CD4-positive, alpha-beta memory T cell (primary cell): ENCODE measurements at regions not wholly inside any gene's neighbourhood (a gene's known extent, or its start where the extent isn't known, plus 50 kb on each side); places are given as distances from the start of the nearest gene placed in this dataset.

ENCODE experiments used
- CTCF ChIA-PET: fragments of 350-600 bp; sonication (Branson Sonifier 250); formaldehyde crosslinking; loops from one replicate; lab custom pipeline; 2021; ENCODE audit warnings: inconsistent platforms; ENCODE audit not compliant: partially characterized antibody; lab: Charles Lee
- POLR2A ChIA-PET: fragments of 350-600 bp; sonication (Branson Sonifier 250); formaldehyde crosslinking; loops from one replicate; lab custom pipeline; 2021; ENCODE audit not compliant: partially characterized antibody; lab: Charles Lee
- DNase-seq, 5 donors: peaks; one replicate each; pipeline versions ENCODE4 v3.0.0 to v3.0.0-alpha.2; 2020 to 2022; ENCODE audit warnings: mixed read lengths in 1 of 5
- H3K27ac ChIP-seq: one replicate; pipeline ENCODE4 v1.7.0; 2013; ENCODE audit warnings: low read depth, low read length
- H3K27me3 ChIP-seq: 2 replicates; pipeline ENCODE4 v1.7.0; 2013; ENCODE audit warnings: mild to moderate bottlenecking, low read length, moderate library complexity; ENCODE audit not compliant: insufficient read depth
- H3K36me3 ChIP-seq: 2 replicates; pipeline ENCODE4 v1.7.0; 2013; ENCODE audit warnings: mild to moderate bottlenecking, low read length, moderate library complexity; ENCODE audit not compliant: insufficient read depth
- H3K4me1 ChIP-seq: 2 replicates; pipeline ENCODE4 v1.7.0; 2013; ENCODE audit warnings: mild to moderate bottlenecking, low read length, moderate library complexity; ENCODE audit not compliant: insufficient read depth
- H3K4me3 ChIP-seq, 2 donors: one replicate each; pipeline ENCODE4 v1.7.0; 2013; ENCODE audit warnings: low read length in 2 of 2, mild to moderate bottlenecking in 1 of 2
- H3K9me3 ChIP-seq, 2 donors: one replicate each; pipeline ENCODE4 v1.7.0; 2013; ENCODE audit warnings: low read length in 2 of 2, control low read depth in 1 of 2; ENCODE audit not compliant: control insufficient read depth in 1 of 2
- H3K27ac Mint-ChIP-seq, 7 donors: one replicate each; pipeline ENCODE4 v1.8.0; 2020 to 2021; ENCODE audit warnings: mixed read lengths in 7 of 7, mild to moderate bottlenecking in 6 of 7, inconsistent platforms in 3 of 7, moderate library complexity in 3 of 7
- H3K27me3 Mint-ChIP-seq, 2 donors: one replicate each; pipeline ENCODE4 v1.8.0; 2020 to 2021; ENCODE audit warnings: mixed read lengths in 2 of 2
- H3K36me3 Mint-ChIP-seq, 2 donors: one replicate each; pipeline ENCODE4 v1.8.0; 2020 to 2021; ENCODE audit warnings: mixed read lengths in 2 of 2, inconsistent platforms in 1 of 2, mild to moderate bottlenecking in 1 of 2
- H3K4me1 Mint-ChIP-seq, 4 donors: one replicate each; pipeline ENCODE4 v1.8.0; 2020 to 2021; ENCODE audit warnings: mixed read lengths in 4 of 4, mild to moderate bottlenecking in 1 of 4
- H3K4me3 Mint-ChIP-seq, 8 donors: one replicate each; pipeline ENCODE4 v1.8.0; 2020 to 2021; ENCODE audit warnings: mixed read lengths in 8 of 8, mild to moderate bottlenecking in 7 of 8, moderate library complexity in 6 of 8, inconsistent platforms in 3 of 8
- H3K9me3 Mint-ChIP-seq, 8 donors: one replicate each; pipeline ENCODE4 v1.8.0; 2020 to 2021; ENCODE audit warnings: mixed read lengths in 8 of 8, mild to moderate bottlenecking in 5 of 8, inconsistent platforms in 3 of 8, moderate library complexity in 1 of 8
- intact Hi-C: fragments of 100-400 bp; cut with micrococcal nuclease; formaldehyde crosslinking; loops from one replicate; pipeline ENCODE4 v1.15.1; 2023

DNA sequence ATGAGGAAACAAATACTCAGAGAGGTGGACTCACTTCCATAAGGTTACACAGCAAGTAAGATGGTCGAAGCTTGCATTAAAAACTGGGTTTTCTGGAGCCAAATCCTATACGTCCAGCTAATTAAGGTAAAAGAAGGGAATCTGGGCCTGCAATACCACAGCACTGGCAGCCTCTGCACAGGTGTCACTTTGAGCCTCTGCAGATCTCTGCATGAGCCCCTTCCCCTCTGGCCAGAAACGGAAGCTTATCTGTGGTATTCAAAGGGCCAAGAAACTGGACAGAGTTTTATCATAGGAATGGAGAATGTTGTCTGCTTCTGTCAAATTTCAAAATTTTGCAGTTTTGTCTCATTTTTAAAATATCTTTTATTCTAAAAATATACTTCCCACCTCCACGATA lies 76.1 kb downstream of the OSR1 start:
- intact Hi-C loops: no loop called here
- Histone ChIP-seq H3K27ac (no peak overlapping the region), H3K36me3 (no peaks in the 10 kb centered on the region), H3K27me3 (no peaks in the 10 kb centered on the region), H3K9me3 (no peaks in the 10 kb centered on the region), H3K4me3 (no peak overlapping the region), H3K4me1 (no peaks in the 10 kb centered on the region)
- ChIA-PET CTCF (no interaction called here), POLR2A (no interaction called here)
- H3K4me3 Mint-ChIP-seq: no peak overlapping the region
- H3K36me3 Mint-ChIP-seq: peaks cover 0 to 10% of the 10 kb centered on the region in 2 donors
- H3K27ac Mint-ChIP-seq: no peak overlapping the region
- peaks cover 0 to 2% of the 10 kb centered on the region in 2 donors for H3K27me3 Mint-ChIP-seq
- H3K9me3 Mint-ChIP-seq: peaks cover 0 to 45% (median 23%) of the 10 kb centered on the region in 8 donors
- DNase-seq: no peak
- H3K4me1 Mint-ChIP-seq: no peaks in the 10 kb centered on the region

DNA sequence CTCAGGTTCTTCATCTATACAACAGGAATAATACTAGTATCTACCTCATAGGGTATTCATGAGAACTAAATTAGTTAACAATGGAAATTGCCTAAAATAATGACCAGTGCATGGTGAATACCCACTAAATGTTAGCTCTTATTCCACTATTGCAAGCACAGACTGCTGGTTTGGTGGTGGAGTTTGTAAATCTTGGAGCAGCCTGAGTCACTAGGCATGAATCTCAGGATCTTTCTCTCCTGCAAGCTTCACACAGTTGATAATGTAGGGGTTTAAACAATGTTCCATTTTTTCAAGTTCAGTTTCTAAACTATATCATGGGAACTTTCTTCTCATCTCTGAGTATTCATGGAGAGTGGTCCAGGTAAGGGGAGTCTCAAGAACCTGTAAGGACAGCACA lies 84.0 kb downstream of the OSR1 start:
- no peaks in the 10 kb centered on the region for H3K27me3 ChIP-seq
- H3K27ac ChIP-seq: no peak overlapping the region
- no peaks in the 10 kb centered on the region for H3K4me1 ChIP-seq
- Mint-ChIP-seq H3K27me3 (no peaks in the 10 kb centered on the region), H3K9me3 (peaks cover 0 to 13% (median 8%) of the 10 kb centered on the region in 8 donors), H3K4me1 (no peaks in the 10 kb centered on the region), H3K4me3 (no peak overlapping the region), H3K27ac (no peak overlapping the region), H3K36me3 (no peaks in the 10 kb centered on the region)
- DNase-seq: no peak
- no peaks in the 10 kb centered on the region for H3K9me3 ChIP-seq
- intact Hi-C loops: no loop called here
- CTCF ChIA-PET: no interaction called here
- H3K4me3 ChIP-seq: no peak overlapping the region
- POLR2A ChIA-PET: no interaction called here
- no peaks in the 10 kb centered on the region for H3K36me3 ChIP-seq

DNA sequence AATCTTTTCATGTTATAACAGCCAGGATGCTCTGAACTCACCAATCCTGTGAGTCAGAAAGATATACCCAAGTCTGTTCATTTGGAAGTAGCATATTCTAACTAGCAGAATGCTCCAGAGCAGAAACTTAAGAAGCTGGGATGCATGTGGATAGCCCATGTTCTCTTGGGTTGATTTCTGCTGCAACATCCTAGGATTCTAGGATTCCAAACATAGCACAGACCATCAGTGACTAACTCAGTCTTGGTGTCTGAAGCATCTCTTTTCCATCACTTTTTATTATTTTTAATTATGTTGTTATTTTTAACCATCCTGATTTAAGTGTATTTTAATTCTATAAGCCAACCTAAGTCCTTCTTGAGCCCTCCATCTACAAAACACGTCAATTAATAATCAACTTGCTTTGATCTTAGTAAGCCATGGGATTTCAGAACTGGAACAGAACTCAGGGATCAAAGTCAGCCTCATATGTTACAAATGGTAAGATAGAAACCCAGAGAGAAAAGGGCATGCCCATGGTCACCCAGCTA lies 85.4 kb downstream of the OSR1 start:
- ChIA-PET POLR2A (no interaction called here), CTCF (no interaction called here)
- DNase-seq: no peak
- H3K27me3 Mint-ChIP-seq: no peaks in the 10 kb centered on the region
- H3K27ac Mint-ChIP-seq: no peak overlapping the region
- H3K4me1 ChIP-seq: no peaks in the 10 kb centered on the region
- H3K27me3 ChIP-seq: no peaks in the 10 kb centered on the region
- no peaks in the 10 kb centered on the region for H3K36me3 Mint-ChIP-seq
- H3K27ac ChIP-seq: no peak overlapping the region
- no peaks in the 10 kb centered on the region for H3K9me3 ChIP-seq
- peaks cover 0 to 4% (median 0%) of the 10 kb centered on the region in 8 donors for H3K9me3 Mint-ChIP-seq
- intact Hi-C loops: no loop called here
- no peak overlapping the region for H3K4me3 ChIP-seq
- no peaks in the 10 kb centered on the region for H3K4me1 Mint-ChIP-seq
- no peak overlapping the region for H3K4me3 Mint-ChIP-seq
- H3K36me3 ChIP-seq: no peaks in the 10 kb centered on the region

DNA sequence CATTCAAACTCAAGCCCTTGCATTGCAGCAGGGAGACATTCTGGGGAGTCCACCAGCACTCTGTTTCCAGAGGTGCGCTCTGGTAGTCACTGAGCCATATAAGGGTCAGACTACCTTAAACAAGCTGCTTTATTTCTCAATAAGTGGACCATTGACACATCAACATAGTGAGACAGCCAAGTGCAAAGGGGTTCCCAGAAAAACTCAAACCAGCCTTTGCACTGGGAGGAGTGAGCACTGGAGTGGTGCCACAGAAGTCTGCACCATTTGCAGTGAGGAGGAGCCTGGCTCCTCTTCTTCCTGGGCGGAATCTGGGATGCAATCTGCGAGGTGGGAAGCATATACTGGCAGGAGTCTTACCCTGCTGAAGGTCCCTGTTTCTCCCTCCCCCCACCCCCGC lies 86.4 kb downstream of the OSR1 start:
- no peaks in the 10 kb centered on the region for H3K36me3 ChIP-seq
- intact Hi-C loops: no loop called here
- Mint-ChIP-seq H3K4me3 (no peak overlapping the region), H3K4me1 (no peaks in the 10 kb centered on the region), H3K27ac (no peak overlapping the region), H3K9me3 (peaks cover 0 to 3% (median 0%) of the 10 kb centered on the region in 8 donors), H3K36me3 (no peaks in the 10 kb centered on the region), H3K27me3 (no peaks in the 10 kb centered on the region)
- H3K4me1 ChIP-seq: no peaks in the 10 kb centered on the region
- H3K9me3 ChIP-seq: no peaks in the 10 kb centered on the region
- POLR2A ChIA-PET: no interaction called here
- DNase-seq: no peak
- no peaks in the 10 kb centered on the region for H3K27me3 ChIP-seq
- CTCF ChIA-PET: no interaction called here
- H3K27ac ChIP-seq: no peak overlapping the region
- H3K4me3 ChIP-seq: no peak overlapping the region

DNA sequence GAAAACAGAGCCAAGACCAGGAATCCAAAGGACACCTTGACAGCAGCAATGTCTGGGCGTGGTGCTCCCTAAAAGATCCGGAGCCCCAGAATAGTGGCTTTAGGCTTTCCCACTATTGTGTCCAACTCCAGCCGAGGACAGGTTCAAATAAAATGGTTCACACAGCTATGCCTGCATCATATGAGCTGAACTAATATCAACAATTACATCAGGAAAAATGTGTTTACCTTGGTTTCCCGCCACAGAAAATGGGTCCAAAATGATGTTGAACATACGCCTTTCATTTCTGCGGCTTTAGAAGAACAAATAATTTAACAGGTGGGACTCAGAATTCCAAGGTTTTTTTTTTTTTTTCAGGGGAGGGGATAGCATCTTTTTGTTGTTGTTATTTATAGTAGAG lies 93.6 kb downstream of the OSR1 start:
- no peaks in the 10 kb centered on the region for H3K27me3 ChIP-seq
- Mint-ChIP-seq H3K27me3 (no peaks in the 10 kb centered on the region), H3K4me3 (no peak overlapping the region), H3K4me1 (no peaks in the 10 kb centered on the region), H3K36me3 (no peaks in the 10 kb centered on the region), H3K9me3 (peaks cover 0 to 2% (median 0%) of the 10 kb centered on the region in 8 donors), H3K27ac (no peak overlapping the region)
- H3K9me3 ChIP-seq: no peaks in the 10 kb centered on the region
- intact Hi-C loops: no loop called here
- H3K4me1 ChIP-seq: no peaks in the 10 kb centered on the region
- POLR2A ChIA-PET: no interaction called here
- no peak overlapping the region for H3K27ac ChIP-seq
- no peaks in the 10 kb centered on the region for H3K36me3 ChIP-seq
- CTCF ChIA-PET: no interaction called here
- H3K4me3 ChIP-seq: no peak overlapping the region
- no peak for DNase-seq

DNA sequence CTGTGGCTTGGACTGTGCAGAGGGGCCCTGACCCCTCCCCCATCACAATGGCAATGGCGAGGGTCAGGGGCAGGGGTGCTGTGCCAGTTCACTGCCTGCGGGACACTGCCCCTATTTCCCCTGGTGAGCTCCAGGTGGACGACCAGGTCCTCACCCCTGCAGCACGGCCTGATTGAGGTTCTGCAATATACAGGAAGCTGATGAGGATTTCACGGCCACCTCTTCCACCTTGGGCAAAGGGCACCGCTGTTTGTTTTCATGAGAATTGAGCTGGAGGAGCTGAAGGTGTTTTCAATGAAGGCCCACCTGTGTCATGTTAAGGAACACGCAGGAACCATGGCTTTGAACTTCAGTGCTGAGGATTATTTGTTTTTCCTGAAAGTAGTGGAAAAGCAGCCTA lies 96.3 kb downstream of the OSR1 start:
- Mint-ChIP-seq H3K36me3 (no peaks in the 10 kb centered on the region), H3K4me3 (no peak overlapping the region), H3K27me3 (peaks cover 0 to 2% of the 10 kb centered on the region in 2 donors), H3K9me3 (peaks cover 0 to 6% (median 2%) of the 10 kb centered on the region in 8 donors), H3K27ac (no peak overlapping the region), H3K4me1 (no peaks in the 10 kb centered on the region)
- no peak overlapping the region for H3K27ac ChIP-seq
- DNase-seq: no peak
- no peaks in the 10 kb centered on the region for H3K36me3 ChIP-seq
- CTCF ChIA-PET: no interaction called here
- intact Hi-C loops: no loop called here
- H3K9me3 ChIP-seq: no peaks in the 10 kb centered on the region
- no peaks in the 10 kb centered on the region for H3K27me3 ChIP-seq
- POLR2A ChIA-PET: no interaction called here
- H3K4me1 ChIP-seq: no peaks in the 10 kb centered on the region
- H3K4me3 ChIP-seq: no peak overlapping the region

DNA sequence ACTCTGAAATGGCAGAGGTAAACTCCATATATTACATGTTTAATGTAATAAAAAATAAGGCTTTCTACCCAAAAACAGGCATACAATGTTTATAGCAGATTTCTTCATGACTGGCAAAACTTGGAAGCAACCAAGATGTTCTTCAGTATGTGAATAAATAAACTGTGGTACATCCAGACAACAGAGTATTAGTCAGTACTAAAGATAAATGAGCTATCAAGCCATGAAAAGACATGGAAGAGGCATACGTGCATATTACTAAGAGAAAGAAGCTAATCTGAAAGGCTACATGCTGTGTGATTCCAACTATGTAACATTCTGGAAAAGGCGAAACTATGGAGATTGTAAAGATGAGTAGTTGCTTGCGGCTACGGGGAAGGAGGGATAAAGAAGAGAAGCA lies 97.4 kb downstream of the OSR1 start:
- no peaks in the 10 kb centered on the region for H3K36me3 ChIP-seq
- H3K9me3 ChIP-seq: no peaks in the 10 kb centered on the region
- H3K27me3 Mint-ChIP-seq: peaks cover 0 to 2% of the 10 kb centered on the region in 2 donors
- POLR2A ChIA-PET: no interaction called here
- H3K4me3 ChIP-seq: no peak overlapping the region
- H3K4me3 Mint-ChIP-seq: no peak overlapping the region
- H3K4me1 ChIP-seq: no peaks in the 10 kb centered on the region
- intact Hi-C loops: no loop called here
- H3K4me1 Mint-ChIP-seq: no peaks in the 10 kb centered on the region
- no peak overlapping the region for H3K27ac ChIP-seq
- CTCF ChIA-PET: no interaction called here
- no peak overlapping the region for H3K27ac Mint-ChIP-seq
- peaks cover 0 to 6% (median 2%) of the 10 kb centered on the region in 8 donors for H3K9me3 Mint-ChIP-seq
- no peaks in the 10 kb centered on the region for H3K36me3 Mint-ChIP-seq
- no peak for DNase-seq
- no peaks in the 10 kb centered on the region for H3K27me3 ChIP-seq

DNA sequence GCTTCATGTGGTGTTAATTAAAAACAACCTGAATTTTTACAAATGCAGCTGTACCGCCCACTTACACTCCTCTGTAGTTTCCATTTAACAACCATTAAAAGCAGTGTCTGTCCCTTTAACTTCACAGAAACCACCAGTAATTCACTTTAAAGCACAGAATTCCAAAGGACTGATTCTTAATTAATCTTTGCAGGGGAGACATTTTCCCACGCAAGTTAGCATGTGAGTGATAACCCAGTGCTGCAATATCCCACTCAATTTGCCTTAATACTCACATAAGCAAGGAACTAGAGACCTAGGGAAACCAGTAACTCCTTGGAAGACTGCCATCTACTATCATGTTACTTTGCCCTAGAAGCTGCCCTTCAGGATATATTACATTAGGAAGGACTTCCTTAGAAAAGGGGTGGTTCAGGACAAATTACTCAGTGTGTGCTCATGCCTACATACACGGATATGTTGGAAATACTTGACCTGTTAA lies 102.3 kb downstream of the OSR1 start:
- Histone ChIP-seq H3K27ac (no peak overlapping the region), H3K4me1 (no peaks in the 10 kb centered on the region), H3K4me3 (no peak overlapping the region), H3K27me3 (no peaks in the 10 kb centered on the region), H3K9me3 (no peaks in the 10 kb centered on the region), H3K36me3 (no peaks in the 10 kb centered on the region)
- intact Hi-C loops: no loop called here
- CTCF ChIA-PET: no interaction called here
- H3K9me3 Mint-ChIP-seq: peaks cover 0 to 15% (median 7%) of the 10 kb centered on the region in 8 donors
- H3K27me3 Mint-ChIP-seq: peaks cover 0 to 3% of the 10 kb centered on the region in 2 donors
- peaks cover 0 to 5% of the 10 kb centered on the region in 2 donors for H3K36me3 Mint-ChIP-seq
- no peak for DNase-seq
- no peak overlapping the region for H3K4me3 Mint-ChIP-seq
- no peak overlapping the region for H3K27ac Mint-ChIP-seq
- POLR2A ChIA-PET: no interaction called here
- no peaks in the 10 kb centered on the region for H3K4me1 Mint-ChIP-seq
